HG03064 (cell line): ENCODE measurements at regions not wholly inside any gene's neighbourhood (a gene's known extent, or its start where the extent isn't known, plus 50 kb on each side); places are given as distances from the start of the nearest gene placed in this dataset.
"Not testable (repeated sequence)": the region's sequence is repeated elsewhere in the genome, so short reads cannot be mapped to it uniquely, and the experiment has no call there.

Source experiments
- ATAC-seq: cut with Tn5 transposase; IDR thresholded peaks from one replicate; pipeline ENCODE4 v1.9.1; 2021; ENCODE audit warnings: low read depth; ENCODE audit not compliant: unreplicated experiment

DNA sequence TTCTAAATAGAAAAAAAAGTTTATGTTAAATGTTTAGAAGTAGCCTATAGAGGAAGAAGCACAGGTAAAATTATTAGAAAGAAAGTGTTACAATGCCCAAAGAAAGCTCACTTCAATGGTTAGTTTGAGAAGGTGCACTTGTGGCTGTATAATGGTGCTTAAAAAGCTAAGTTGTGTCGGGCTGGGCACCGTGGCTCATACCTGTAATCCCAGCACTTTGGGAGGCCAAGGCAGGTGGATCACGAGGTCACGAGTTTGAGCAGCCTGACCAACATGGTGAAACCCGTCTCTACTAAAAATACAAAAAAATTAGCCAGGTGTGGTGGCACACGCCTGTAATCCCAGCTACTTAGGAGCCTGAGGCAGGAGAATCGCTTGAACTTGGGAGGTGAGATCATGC is 355.7 kb upstream of the ANKRD30A start:
- ATAC-seq = not testable (repeated sequence)

DNA sequence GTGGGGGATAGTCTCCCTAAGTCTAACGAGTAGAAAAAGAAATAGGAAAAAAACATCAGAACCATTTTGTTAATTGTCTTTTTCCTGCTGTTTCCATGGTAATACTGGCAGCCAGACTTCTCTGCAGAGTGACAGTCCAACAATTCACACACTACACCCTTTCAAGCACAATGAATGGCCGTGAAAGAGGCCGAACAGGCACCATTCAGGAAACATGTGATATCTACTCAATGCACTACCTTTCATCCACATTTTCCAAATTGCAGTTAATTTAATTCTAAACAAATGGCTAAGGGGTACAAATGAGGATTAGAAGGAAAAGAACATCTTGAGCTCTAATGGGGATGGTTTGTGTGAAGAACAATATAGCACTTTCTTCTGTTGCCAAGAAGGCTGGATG is 358.5 kb upstream of the ANKRD30A start:
- ATAC-seq = no peak

DNA sequence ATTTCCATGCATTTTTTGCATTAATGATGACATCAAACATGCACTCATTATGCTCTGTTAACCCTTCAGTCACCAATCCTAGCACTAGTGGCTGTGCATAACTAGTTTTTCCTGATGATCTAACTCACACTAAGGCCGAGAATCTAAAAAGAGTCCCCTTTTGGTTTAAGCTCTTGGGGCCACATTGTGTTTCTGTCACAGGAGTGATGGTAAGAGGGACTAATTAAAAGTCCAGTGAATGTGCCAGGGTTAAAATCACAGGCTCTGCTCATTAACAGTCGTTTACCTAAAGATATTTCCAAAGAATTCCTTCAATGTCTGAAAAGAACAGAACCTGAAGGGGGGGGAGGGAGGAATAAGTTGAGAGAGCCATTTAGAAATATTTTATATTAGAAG is 359.0 kb upstream of the ANKRD30A start:
- ATAC-seq = no peak

DNA sequence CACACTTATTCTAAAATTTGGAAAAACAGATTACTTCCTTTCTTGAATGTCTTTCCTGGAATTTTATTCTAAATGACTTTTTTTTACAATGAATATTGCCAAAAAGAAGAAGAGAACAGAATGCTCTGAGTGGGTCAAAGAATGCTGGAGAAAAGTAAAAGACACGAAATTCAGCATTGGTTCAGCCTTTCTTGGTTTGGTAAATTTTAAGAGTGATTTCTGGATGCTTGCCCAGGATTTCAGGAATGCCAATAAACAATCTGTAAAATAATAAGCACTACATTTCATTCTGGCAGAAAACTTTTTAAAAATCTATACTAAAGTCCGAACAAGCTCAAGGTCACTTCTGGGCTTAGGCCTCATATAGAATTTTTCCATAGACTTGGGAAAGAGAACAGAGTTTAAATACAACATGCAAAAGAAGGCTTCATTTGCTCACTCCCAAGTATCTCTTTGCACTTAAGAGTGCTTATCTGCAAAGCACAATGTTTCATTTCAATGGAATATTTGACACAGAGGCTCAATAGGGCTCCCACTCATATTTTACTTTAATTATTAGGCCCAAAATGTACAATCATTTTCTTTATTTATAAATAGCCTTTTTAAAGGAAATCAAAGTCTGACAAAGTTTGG is 359.5 kb upstream of the ANKRD30A start:
- ATAC-seq = no peak

DNA sequence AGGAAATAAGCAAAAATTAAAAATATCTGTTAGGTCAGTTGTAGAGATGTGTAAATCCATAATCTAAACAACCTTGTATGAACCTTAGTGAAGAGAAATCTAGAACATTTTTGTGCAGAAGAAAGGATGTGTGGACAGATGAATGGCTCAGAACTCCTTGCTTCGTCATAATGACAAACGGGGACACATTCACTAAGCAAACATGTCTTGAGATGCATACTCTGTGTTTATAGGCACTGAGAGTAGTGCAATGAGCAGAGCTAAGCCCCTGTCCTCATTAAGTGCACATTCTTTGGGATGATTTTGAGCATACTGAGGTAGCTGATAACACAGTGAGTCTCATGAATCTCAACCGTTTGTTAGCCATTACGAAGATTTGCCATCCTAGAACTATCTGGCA is 360.6 kb upstream of the ANKRD30A start:
- no peak for ATAC-seq

DNA sequence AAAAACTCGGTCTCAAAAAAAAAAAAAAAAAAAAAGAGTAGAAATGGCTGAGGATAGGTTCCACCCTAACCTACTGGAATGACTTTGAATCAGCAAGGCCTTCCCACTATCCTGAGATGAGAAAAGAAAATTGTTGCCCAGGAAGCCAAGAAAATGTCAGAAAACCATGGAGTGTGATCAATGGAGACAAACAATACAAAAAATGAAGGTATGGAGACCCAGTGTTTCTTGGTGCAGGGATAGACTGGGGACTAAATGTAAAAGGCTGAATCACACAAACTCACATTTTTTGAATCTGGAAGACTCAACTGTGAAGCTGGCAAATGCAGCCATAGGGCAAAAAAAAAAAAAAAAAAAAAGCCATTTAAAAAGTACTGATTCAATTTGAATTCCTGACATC is 364.3 kb upstream of the ANKRD30A start:
- no peak for ATAC-seq

DNA sequence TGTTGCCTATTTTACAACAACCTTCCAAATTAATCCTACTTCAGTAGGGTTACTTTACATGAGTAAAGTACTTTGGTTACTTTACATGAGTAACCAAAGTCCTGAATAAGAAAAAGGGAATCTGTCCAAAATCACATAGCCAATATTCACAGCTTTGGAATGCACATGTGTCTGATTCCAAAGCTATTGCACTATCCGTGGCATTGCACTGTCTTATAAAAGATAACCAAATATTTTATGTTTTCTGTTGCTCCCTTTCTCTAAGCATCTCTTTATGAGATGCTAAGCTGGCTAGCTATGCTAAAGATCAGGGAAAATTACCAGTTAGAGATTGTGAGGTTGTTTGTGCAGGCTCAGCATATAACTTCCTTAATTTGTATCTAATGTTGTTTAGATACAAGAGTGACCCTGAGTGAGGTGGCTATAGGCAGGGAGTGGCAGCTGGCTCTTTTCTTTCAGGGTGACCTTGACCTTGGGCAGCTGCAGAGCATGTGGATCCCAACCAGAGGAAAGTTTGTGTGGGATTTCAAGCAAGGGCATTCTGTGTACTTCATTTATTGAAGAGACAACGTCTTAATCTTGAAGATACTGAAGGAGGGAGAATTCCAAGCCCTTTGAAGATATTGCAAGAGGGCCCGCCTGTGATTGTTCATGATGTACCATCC is 366.1 kb upstream of the ANKRD30A start:
- ATAC-seq = no peak

DNA sequence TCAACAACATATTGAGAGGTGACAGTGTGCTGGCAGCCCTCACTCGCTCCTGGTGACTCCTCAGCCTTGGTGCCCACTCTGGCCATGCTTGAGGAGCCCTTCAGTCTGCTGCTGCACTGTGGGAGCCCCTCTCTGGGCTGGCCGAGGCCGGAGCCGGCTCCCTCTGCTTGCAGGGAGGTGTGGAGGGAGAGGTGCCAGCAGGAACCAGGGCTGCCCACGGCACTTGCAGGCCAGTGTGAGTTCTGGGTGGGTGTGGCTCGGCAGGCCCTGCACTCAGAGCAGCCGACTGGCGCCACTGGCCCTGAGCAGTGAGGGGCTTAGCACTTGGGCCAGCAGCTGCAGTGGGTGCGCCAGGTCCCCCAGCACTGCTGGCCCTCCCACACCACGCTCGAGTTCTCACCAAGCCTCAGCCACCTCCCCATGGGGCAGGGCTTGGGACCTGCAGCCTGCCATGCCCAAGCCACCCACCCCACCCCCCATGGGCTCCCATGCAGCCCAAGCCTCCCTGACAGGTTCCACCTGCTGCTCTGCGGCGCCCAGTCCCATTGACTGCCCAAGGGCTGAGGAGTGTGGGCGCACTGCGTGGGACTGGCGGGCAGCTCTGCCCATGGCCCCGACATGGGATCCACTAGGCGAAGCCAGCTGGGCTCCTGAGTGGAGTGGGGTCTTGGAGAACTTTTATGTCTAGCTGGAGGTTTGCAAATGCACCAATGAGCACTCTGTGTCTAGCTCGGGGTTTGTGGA is 377.1 kb upstream of the ANKRD30A start:
- ATAC-seq = no peak

DNA sequence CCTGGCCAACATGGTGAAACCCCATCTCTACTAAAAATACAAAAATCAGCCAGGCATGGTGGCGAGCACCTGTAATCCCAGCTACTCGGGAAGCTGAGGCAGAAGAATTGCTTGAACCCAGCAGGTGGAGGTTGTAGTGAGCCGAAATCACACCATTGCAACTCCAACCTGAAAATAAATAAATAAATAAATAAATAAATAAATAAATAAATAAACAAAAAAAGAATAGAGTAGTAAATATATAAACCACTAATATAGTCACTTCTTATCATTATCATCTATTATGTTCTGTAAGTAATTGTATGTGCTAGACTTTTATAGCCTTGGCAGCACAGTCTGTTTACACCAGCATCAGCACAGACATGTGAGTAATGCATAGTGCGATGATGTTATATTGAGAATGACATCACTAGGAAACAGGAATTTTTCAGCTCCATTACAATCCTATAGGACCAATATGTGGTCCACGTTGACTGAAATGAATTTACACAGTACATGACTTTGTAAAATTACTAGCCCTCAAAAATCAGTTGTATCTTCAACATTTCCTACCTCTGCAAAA is 385.4 kb upstream of the ANKRD30A start:
- no peak for ATAC-seq

DNA sequence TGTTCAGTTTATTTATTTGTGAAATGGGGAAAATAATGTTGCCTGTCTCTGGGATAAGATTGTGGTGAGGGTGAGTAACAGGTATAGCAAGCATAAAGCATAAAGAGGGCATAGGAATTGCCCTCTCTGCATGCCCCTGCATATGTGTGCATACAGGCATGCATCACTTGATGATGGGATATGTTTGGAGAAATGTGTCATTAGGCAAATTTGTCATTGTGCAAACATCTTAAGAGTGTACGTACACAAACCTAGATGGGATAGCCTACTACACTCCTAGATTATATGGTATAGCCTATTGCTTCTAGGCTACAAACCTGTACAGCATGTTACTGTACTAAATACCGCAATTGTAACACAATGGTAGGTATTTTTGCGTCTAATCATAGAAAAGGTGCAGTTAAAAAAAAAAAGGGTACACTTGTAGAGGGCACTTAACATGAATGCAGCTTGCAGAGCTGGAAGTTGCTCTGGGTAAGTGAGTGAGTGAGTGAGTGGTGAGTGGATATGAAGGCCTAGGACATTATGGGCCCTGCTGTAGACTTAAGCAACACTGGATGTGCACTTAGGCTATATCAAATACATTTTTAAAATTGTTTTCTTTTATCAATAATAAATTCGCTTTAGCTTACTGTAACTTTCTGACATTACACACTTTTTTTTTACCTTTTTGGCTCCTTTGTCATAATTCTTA is 386.5 kb upstream of the ANKRD30A start:
- no peak for ATAC-seq

DNA sequence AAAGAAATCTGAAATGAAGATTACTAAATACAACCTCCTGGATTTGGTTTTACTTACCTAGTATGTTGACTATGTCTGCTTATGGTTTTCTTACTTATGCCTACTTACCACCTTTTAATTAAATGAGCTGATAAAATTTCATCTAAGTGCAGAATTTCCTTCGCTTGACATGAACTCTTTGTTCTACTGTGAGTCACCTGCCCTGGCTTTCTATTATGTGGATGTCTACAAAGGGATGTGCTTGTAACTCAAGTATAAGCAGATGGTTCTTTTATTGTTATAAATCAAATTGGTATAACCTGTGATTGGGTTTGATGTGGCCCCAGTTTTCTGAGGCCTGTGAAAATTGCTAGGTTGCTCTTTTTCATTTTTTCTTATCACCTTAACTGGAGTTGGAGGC is 389.1 kb upstream of the ANKRD30A start:
- ATAC-seq = no peak

DNA sequence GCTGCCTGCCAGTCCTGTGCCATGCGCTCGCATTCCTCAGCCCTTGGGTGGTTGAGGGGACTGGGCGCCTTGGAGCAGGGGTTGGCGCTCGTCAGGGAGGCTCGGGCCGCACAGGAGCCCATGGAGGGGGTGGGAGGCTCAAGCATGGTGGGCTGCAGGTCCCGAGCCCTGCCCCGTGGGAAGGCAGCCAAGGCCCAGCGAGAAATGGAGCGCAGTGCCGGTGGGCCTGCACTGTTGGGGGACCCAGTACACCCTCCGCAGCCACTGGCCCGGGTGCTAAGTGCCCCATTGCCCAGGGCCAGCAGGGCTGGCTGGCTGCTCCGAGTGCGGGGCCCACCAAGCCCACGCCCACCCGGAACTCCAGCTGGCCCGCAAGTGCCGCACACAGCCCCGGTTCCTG is 390.8 kb upstream of the ANKRD30A start:
- not testable (repeated sequence) for ATAC-seq

DNA sequence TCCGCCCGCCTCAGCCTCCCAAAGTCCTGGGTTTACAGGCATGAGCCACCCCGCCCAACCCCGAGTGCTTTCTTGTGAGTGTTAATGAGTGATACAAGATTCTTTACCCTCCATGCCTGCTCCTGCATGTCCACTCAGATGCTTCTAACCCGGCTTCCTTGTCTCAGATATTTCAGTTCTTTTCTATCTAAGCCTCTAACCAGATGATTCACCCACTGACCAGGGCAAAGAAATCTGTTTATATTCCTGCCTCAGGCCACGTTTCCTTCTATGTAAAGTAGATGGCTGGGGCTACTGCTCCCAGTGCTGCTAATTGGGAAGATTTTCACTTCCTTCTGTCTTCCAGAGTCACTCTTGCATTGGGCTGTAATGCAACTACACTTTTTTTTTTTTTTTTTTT is 395.1 kb upstream of the ANKRD30A start:
- no peak for ATAC-seq

DNA sequence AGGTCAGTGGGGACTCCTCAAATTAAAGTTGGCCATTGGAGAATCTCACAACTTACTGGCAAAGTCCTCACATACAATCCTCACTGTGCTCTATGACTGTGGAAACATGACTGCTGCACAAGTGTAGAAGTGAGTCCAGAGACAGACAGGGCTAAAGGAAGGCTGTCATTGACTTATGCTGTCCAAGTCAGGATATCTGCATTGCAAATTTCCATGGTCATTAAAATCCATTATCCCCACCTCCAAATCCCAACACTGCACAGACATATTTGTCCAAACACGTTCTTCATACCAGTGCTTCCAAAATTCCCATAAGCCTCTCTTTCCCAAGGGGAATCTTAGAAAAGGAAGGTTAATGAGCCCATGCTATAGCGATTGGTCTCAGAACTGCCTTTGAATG is 396.8 kb upstream of the ANKRD30A start:
- no peak for ATAC-seq

DNA sequence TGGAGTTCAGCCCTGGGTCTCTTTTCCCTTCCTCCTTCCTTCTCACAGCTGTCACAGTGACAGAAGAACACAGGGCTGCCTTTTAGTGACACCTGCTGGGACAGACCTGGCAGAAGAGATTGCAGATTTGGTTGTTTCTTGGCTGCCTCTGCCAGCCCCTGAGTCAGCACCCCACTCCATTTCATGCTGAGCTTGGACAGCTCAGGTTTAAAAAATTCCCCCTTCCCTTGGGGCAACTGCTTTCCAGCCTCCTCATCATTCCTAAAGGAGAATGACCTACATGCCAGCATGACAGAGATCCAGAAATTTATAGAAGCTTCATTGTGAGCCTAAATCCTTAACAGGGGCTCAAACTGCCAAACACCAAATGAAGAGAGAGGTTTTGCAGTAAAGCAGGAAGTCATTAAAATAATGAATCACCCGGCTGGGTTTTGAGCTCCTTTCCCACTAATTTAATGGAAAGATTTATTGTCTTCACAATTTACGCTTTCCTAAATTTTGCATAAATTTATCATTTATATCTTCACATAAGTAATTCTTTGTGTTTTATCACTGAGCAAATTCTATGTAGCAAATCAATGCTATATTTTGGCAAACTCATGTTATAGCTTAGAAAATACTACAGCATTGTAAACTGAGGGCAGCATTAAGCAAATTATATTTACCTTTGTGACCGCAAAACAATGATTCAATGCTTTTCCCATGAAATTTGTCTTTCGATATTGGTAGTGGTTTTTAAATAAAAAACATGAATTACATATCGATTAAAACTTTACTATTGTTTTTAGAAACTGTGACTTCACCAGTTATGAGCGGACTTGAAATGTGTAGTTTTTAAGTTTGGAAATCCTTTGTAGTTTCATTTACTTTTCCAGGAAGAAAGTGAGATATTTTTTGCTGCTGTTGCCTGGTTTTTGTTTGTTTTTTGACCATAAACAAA is 399.5 kb upstream of the ANKRD30A start:
- ATAC-seq = no peak

DNA sequence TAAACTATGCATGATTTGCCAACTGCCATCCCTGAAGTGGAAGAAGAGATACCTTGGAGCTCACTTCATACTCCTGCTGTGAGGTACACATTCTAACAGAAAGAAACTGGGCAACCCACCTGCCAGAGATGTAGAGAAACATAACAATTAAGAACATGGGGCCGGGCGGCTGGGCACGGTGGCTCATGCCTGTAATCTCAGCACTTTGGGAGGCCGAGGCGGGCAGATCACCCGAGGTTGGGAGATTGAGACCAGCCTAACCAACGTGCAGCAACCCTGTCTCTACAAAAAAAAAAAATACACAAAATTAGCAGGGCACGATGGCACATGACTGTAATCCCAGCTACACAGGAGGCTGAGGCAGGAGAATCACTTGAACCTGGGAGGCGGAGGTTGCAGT is 402.6 kb upstream of the ANKRD30A start:
- no peak for ATAC-seq

DNA sequence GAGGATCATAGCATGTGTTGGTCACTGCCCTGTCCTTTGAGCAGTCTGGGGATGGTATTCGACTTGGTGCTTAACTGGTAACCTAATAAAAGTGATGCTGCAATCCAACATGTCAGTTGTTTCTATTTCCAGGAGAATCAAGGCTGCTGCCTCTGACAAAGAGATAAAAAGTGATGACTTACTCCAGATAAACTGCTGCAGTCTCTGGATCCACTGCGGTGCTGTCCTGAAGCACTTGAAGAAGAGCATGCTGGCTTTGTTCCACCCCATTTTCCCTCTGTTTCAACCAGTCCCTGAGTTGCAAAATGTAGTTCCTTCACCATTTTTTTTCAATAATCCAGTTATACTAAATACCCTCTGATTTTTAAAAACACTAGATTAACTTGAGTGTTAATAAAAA is 403.5 kb upstream of the ANKRD30A start:
- no peak for ATAC-seq

DNA sequence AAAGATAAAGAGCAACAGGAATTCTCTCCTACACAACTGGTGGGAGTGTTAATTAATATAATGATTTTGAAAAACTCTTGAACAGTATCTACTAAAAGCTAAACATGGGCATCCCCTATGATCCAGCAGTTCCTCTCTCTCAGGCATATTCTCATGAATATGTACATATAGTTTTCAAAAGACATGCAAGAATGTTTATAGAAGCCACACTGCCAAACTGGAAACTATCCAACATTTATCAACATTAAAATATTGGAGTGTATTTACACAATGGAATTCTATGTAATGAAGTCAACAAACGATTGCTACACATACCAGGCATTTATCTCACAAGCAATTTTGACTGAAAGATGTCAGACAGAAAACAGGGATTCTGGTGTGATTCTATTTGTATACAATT is 404.5 kb upstream of the ANKRD30A start:
- no peak for ATAC-seq

DNA sequence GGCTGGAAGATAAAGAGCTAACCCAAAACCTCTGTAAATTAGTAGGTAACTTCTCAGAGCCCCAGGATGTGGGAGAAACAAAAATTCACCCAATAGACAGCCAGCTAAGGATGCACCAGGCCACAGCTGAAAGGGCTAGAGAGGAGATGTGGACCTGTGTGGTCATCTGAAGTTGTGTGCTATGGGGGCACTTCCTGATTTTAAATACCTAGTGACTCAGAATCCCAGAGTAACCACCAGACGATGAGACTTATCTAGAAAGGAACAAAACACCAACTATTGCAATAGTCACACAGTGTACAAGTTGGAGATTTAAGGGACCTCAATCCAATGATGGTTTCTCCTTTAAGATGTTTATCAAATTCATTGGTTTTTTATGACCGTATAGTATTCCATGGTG is 408.3 kb upstream of the ANKRD30A start:
- ATAC-seq = no peak

DNA sequence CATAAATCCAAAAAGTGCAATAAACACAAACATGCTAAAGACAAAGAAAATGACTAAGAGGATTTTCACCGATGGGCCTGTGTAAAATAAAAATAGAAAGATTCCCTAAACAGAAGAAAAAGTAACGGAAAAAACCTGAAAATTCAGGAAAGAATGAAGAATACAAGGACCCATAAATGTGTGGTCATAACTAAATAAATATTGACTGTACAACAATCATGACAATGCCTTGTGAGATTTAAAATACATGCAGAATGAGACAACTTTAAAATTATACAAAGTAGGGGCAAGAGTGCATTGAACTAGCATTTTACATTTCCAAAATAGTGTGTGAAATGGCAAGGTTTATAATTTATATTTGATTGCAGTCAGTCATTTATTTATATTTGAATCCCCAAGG is 409.1 kb upstream of the ANKRD30A start:
- ATAC-seq = no peak
